Keratinocyte (primary cell): ENCODE measurements at regions not wholly inside any gene's neighbourhood (a gene's known extent, or its start where the extent isn't known, plus 50 kb on each side); places are given as distances from the start of the nearest gene placed in this dataset.
"Not testable (repeated sequence)": the region's sequence is repeated elsewhere in the genome, so short reads cannot be mapped to it uniquely, and the experiment has no call there.

Experiments
- DNase-seq: peaks from one replicate; pipeline ENCODE4 v3.0.0-alpha.2; 2011; ENCODE audit warnings: low read depth, missing footprints, low spot score
- FAIRE-seq: peaks from 2 replicates; lab custom pipeline; 2011; peaks lifted over from hg19 to GRCh38; lab: Jason Lieb, UNC
- H2AFZ ChIP-seq: 2 replicates; pipeline ENCODE4 v1.6.0; 2012; ENCODE audit warnings: low read length, control low read depth, inconsistent platforms; ENCODE audit not compliant: control insufficient read depth
- H3K27ac ChIP-seq: 2 replicates; pipeline ENCODE4 v1.5.1; 2011; ENCODE audit warnings: low read length; ENCODE audit not compliant: control insufficient read depth, insufficient read depth
- H3K27me3 ChIP-seq: 3 replicates; pipeline ENCODE4 v1.6.0; 2011; ENCODE audit warnings: low read length; ENCODE audit not compliant: control insufficient read depth, insufficient read depth; ENCODE audit errors: extremely low read depth
- H3K36me3 ChIP-seq, 2 experiments: 2 replicates in 1 of 2; 3 replicates in 1 of 2; pipeline ENCODE4 v1.5.1; 2011; ENCODE audit warnings: low read length in 2 of 2, mild to moderate bottlenecking in 1 of 2; ENCODE audit not compliant: control insufficient read depth in 2 of 2, insufficient read depth in 2 of 2; ENCODE audit errors: extremely low read depth in 1 of 2
- H3K4me1 ChIP-seq: 3 replicates; pipeline ENCODE4 v1.5.1; 2011; ENCODE audit warnings: low read length; ENCODE audit not compliant: control insufficient read depth, insufficient read depth; ENCODE audit errors: extremely low read depth
- H3K4me2 ChIP-seq: 3 replicates; pipeline ENCODE4 v1.6.0; 2011; ENCODE audit warnings: low read depth, low read length; ENCODE audit not compliant: control insufficient read depth, insufficient read depth; ENCODE audit errors: extremely low read depth
- H3K4me3 ChIP-seq, 3 experiments: fragments of 200-600 bp in 1 of 3; sonication (generic) in 1 of 3; 2 replicates in 2 of 3; 3 replicates in 1 of 3; pipeline ENCODE4 v1.5.1; 2011 to 2016; ENCODE audit warnings: low read length in 3 of 3, mild to moderate bottlenecking in 3 of 3, control low read depth in 2 of 3, inconsistent platforms in 1 of 3, low read depth in 1 of 3, mixed read lengths in 1 of 3, mixed run types in 1 of 3, moderate library complexity in 1 of 3; ENCODE audit not compliant: control insufficient read depth in 2 of 3, insufficient read depth in 2 of 3; ENCODE audit errors: extremely low read depth in 1 of 3
- H3K79me2 ChIP-seq: 2 replicates; pipeline ENCODE4 v1.6.0; 2012; ENCODE audit warnings: low read length; ENCODE audit not compliant: control insufficient read depth, insufficient read depth
- H3K9ac ChIP-seq: 3 replicates; pipeline ENCODE4 v1.6.0; 2011; ENCODE audit warnings: low read length; ENCODE audit not compliant: control insufficient read depth, insufficient read depth; ENCODE audit errors: extremely low read depth
- H3K9me1 ChIP-seq: 3 replicates; pipeline ENCODE4 v1.6.0; 2011; ENCODE audit warnings: low read length; ENCODE audit not compliant: control insufficient read depth, insufficient read depth; ENCODE audit errors: extremely low read depth
- H3K9me3 ChIP-seq: 2 replicates; pipeline ENCODE4 v1.5.1; 2012; ENCODE audit warnings: low read depth, low read length; ENCODE audit not compliant: control insufficient read depth
- H4K20me1 ChIP-seq: 3 replicates; pipeline ENCODE4 v1.6.0; 2011; ENCODE audit warnings: low read length; ENCODE audit not compliant: control insufficient read depth, insufficient read depth; ENCODE audit errors: extremely low read depth
- CTCF ChIP-seq, 3 experiments: IDR thresholded peaks in 1 of 3; conservative IDR thresholded peaks in 1 of 3; optimal IDR thresholded peaks in 1 of 3; 2 replicates in 2 of 3; 3 replicates in 1 of 3; pipeline versions ENCODE3 to v1.5.1; 2011; ENCODE audit warnings: low read length in 3 of 3, mild to moderate bottlenecking in 3 of 3, moderate library complexity in 2 of 3, control low read depth in 1 of 3, inconsistent platforms in 1 of 3; ENCODE audit not compliant: insufficient read depth in 2 of 3; ENCODE audit errors: extremely low read depth in 1 of 3
- EZH2 ChIP-seq: IDR thresholded peaks from one replicate; pipeline ENCODE4 v1.6.1; 2012; ENCODE audit warnings: inconsistent platforms, mild to moderate bottlenecking, low read length, moderate library complexity
- dilution Hi-C: fragments of 300-500 bp; cut with MboI; formaldehyde crosslinking; loops from one replicate; pipeline ENCODE4 v1.7.0; 2020; ENCODE audit warnings: low sequenced_read_pairs; ENCODE audit not compliant: extremely low pct_ligation_motif_present

GRCh38 chr7:110421490-110422241 lies 669.3 kb upstream of the LRRN3 start:
- no peak overlapping the region for H2AFZ ChIP-seq
- H3K27ac ChIP-seq: no peak overlapping the region
- DNase-seq (no peak), FAIRE-seq (no peak)
- no peak overlapping the region for H3K4me2 ChIP-seq
- no peaks in the 10 kb centered on the region for H4K20me1 ChIP-seq
- TF ChIP-seq CTCF (optimal IDR thresholded peaks at IDR 0.05 in 1 of 3, IDR thresholded peaks at IDR 0.05 in 1 of 3, conservative IDR thresholded peaks at IDR 0.05 in 1 of 3; ENCODE audit: extremely low read depth in 1 of 3, insufficient read depth in 2 of 3, low read length in 3 of 3) (no peak), EZH2 (no peak)
- H3K9ac ChIP-seq: no peak overlapping the region
- H3K27me3 ChIP-seq: no peaks in the 10 kb centered on the region
- H3K36me3 ChIP-seq: no peaks in the 10 kb centered on the region
- H3K4me3 ChIP-seq: no peak overlapping the region
- no peaks in the 10 kb centered on the region for H3K9me1 ChIP-seq
- H3K79me2 ChIP-seq: no peaks in the 10 kb centered on the region
- no peaks in the 10 kb centered on the region for H3K4me1 ChIP-seq
- no peaks in the 10 kb centered on the region for H3K9me3 ChIP-seq
- dilution Hi-C loops: no loop called here

GRCh38 chr7:110432061-110432553 lies 658.8 kb upstream of the LRRN3 start:
- TF ChIP-seq EZH2 (no peak), CTCF (optimal IDR thresholded peaks at IDR 0.05 in 1 of 3, IDR thresholded peaks at IDR 0.05 in 1 of 3, conservative IDR thresholded peaks at IDR 0.05 in 1 of 3; ENCODE audit: extremely low read depth in 1 of 3, insufficient read depth in 2 of 3, low read length in 3 of 3) (no peak)
- H3K4me3 ChIP-seq: no peak overlapping the region
- FAIRE-seq (no peak), DNase-seq (no peak)
- H3K9me1 ChIP-seq: no peaks in the 10 kb centered on the region
- H3K36me3 ChIP-seq: no peaks in the 10 kb centered on the region
- H4K20me1 ChIP-seq: no peaks in the 10 kb centered on the region
- no peak overlapping the region for H3K27ac ChIP-seq
- H3K4me2 ChIP-seq: no peak overlapping the region
- no peaks in the 10 kb centered on the region for H3K27me3 ChIP-seq
- no peak overlapping the region for H2AFZ ChIP-seq
- H3K9ac ChIP-seq: no peak overlapping the region
- H3K9me3 ChIP-seq: no peaks in the 10 kb centered on the region
- dilution Hi-C loops: no loop called here
- no peaks in the 10 kb centered on the region for H3K79me2 ChIP-seq
- no peaks in the 10 kb centered on the region for H3K4me1 ChIP-seq

- H3K4me2 ChIP-seq, H3K36me3 ChIP-seq, FAIRE-seq, H4K20me1 ChIP-seq, H3K79me2 ChIP-seq, DNase-seq, H3K9ac ChIP-seq, H3K4me1 ChIP-seq, H3K9me3 ChIP-seq, H3K4me3 ChIP-seq, H3K9me1 ChIP-seq, H3K27ac ChIP-seq, H3K27me3 ChIP-seq, dilution Hi-C loops, H2AFZ ChIP-seq: not testable (repeated sequence)
Observed at GRCh38 chr7:110438926-110439325, 652.0 kb upstream of the LRRN3 start.
